Cardiac muscle cell (in vitro differentiated cells and primary cell): ENCODE measurements at regions not wholly inside any gene's neighbourhood (a gene's known extent, or its start where the extent isn't known, plus 50 kb on each side); places are given as distances from the start of the nearest gene placed in this dataset.

Source experiments
- DNase-seq, 2 donors: peaks; one replicate each; pipeline versions ENCODE4 v3.0.0 to v3.0.0-alpha.2; 2010 to 2017; ENCODE audit warnings: low read depth in 1 of 2, low spot score in 1 of 2
- H3K27ac ChIP-seq: fragments of 200-600 bp; sonication (generic); 2 replicates; pipeline ENCODE4 v1.5.1; 2016
- H3K27me3 ChIP-seq: fragments of 200-600 bp; sonication (generic); 2 replicates; pipeline ENCODE4 v1.6.0; 2016; ENCODE audit warnings: control low read depth
- H3K36me3 ChIP-seq: fragments of 200-600 bp; sonication (generic); 2 replicates; pipeline ENCODE4 v1.5.1; 2016; ENCODE audit warnings: control low read depth
- H3K4me1 ChIP-seq: fragments of 200-600 bp; sonication (generic); 2 replicates; pipeline ENCODE4 v1.8.1; 2017; ENCODE audit warnings: low read depth, mild to moderate bottlenecking, mixed run types
- H3K4me3 ChIP-seq: fragments of 200-600 bp; sonication (generic); 2 replicates; pipeline ENCODE4 v1.5.1; 2016; ENCODE audit warnings: mild to moderate bottlenecking
- H3K9me3 ChIP-seq: fragments of 200-600 bp; sonication (generic); 2 replicates; pipeline ENCODE4 v1.5.1; 2017; ENCODE audit warnings: low read depth, mild to moderate bottlenecking, control low read depth
- CTCF ChIP-seq: IDR thresholded peaks from 2 replicates; pipeline ENCODE4 v1.5.1; 2012; ENCODE audit warnings: low read depth, mild to moderate bottlenecking, low read length

- Histone ChIP-seq H3K9me3 (no peaks in the 10 kb centered on the region), H3K4me1 (no peaks in the 10 kb centered on the region), H3K36me3 (no peaks in the 10 kb centered on the region), H3K27ac (no peak overlapping the region), H3K4me3 (no peak overlapping the region), H3K27me3 (no peaks in the 10 kb centered on the region)
- no peak for TF ChIP-seq CTCF
- no peak for DNase-seq
Observed at GRCh38 chrY:7463711-7464110, 552.2 kb upstream of the AMELY start.

GRCh38 chrY:7463196-7463595 lies 551.6 kb upstream of the AMELY start:
- no peak overlapping the region for H3K27ac ChIP-seq
- no peak overlapping the region for H3K4me3 ChIP-seq
- no peak for DNase-seq
- no peaks in the 10 kb centered on the region for H3K27me3 ChIP-seq
- TF ChIP-seq CTCF, result no peak
- H3K9me3 ChIP-seq, result no peaks in the 10 kb centered on the region
- H3K4me1 ChIP-seq, result no peaks in the 10 kb centered on the region
- H3K36me3 ChIP-seq, result no peaks in the 10 kb centered on the region

GRCh38 chrY:7462657-7463056 lies 551.1 kb upstream of the AMELY start:
- no peak overlapping the region for H3K27ac ChIP-seq
- no peak for TF ChIP-seq CTCF
- no peaks in the 10 kb centered on the region for H3K27me3 ChIP-seq
- no peaks in the 10 kb centered on the region for H3K9me3 ChIP-seq
- no peak for DNase-seq
- H3K36me3 ChIP-seq, result no peaks in the 10 kb centered on the region
- H3K4me3 ChIP-seq, result no peak overlapping the region
- no peaks in the 10 kb centered on the region for H3K4me1 ChIP-seq

GRCh38 chrY:7461873-7462525 lies 550.4 kb upstream of the AMELY start:
- peak in 1 of 2 donors; percentile 76 for DNase-seq
- TF ChIP-seq CTCF, result no peak
- no peaks in the 10 kb centered on the region for H3K4me1 ChIP-seq
- H3K4me3 ChIP-seq, result no peak overlapping the region
- H3K27me3 ChIP-seq, result no peaks in the 10 kb centered on the region
- no peak overlapping the region for H3K27ac ChIP-seq
- no peaks in the 10 kb centered on the region for H3K9me3 ChIP-seq
- no peaks in the 10 kb centered on the region for H3K36me3 ChIP-seq

- Histone ChIP-seq H3K36me3 (no peaks in the 10 kb centered on the region), H3K4me1 (no peaks in the 10 kb centered on the region), H3K9me3 (no peaks in the 10 kb centered on the region), H3K27ac (no peak overlapping the region), H3K4me3 (no peak overlapping the region), H3K27me3 (no peaks in the 10 kb centered on the region)
- DNase-seq, result no peak
- TF ChIP-seq CTCF, result no peak
Observed at GRCh38 chrY:7459802-7460201, 548.2 kb upstream of the AMELY start.
